ENCODE measurements at regions not wholly inside any gene's neighbourhood (a gene's known extent, or its start where the extent isn't known, plus 50 kb on each side); places are given as distances from the start of the nearest gene placed in this dataset.
A peak's percentile ranks its signal among the peaks of the same experiment; 100 is the strongest.

GRCh38 chr2:66633631-66634030 is 198.7 kb downstream of the MEIS1 start:
- POLR2A ChIA-PET (ENCODE audit: unreplicated experiment) = no interaction called here
- Histone ChIP-seq H2BK5ac (ENCODE audit: low read depth, low read length, poor library complexity, severe bottlenecking) (no peak overlapping the region), H3K9me1 (ENCODE audit: insufficient read depth, low read length) (no peaks in the 10 kb centered on the region), H3K9ac (ENCODE audit: low read depth, low read length) (no peak overlapping the region), H3K18ac (ENCODE audit: low read depth, low read length) (no peak overlapping the region), H3K9me3 (ENCODE audit: control insufficient read depth, insufficient read depth, low read length) (no peaks in the 10 kb centered on the region), H4K20me1 (ENCODE audit: insufficient read depth, low read length) (no peaks in the 10 kb centered on the region), H3K36me3 (ENCODE audit: control insufficient read depth, insufficient read depth, low read length) (no peaks in the 10 kb centered on the region), H4K91ac (ENCODE audit: insufficient read depth, low read depth, low read length) (no peak overlapping the region), H3K56ac (ENCODE audit: extremely low read depth, insufficient read depth, low read length) (no peak overlapping the region), H3K4ac (ENCODE audit: low read depth, low read length) (no peak overlapping the region), H3K23ac (ENCODE audit: low read depth, low read length) (no peak overlapping the region), H3K14ac (replicated peaks; ENCODE audit: low read depth, low read length) (no peak overlapping the region), H2BK20ac (ENCODE audit: low read depth, low read length) (no peak overlapping the region), H2AFZ (replicated peaks; ENCODE audit: low read length, poor library complexity) (peak overlapping the region; percentile 24), H2AK9ac (replicated peaks; ENCODE audit: low read depth, low read length, poor library complexity) (no peak overlapping the region), H4K5ac (ENCODE audit: low read depth, low read length) (no peak overlapping the region), H3K4me1 (ENCODE audit: control insufficient read depth, insufficient read depth, low read length) (0 out of 2 replicates have a peak, but pooled peaks cover 2% of the 10 kb centered on the region), H2BK15ac (ENCODE audit: low read depth, low read length) (no peak overlapping the region), H3K4me3 (ENCODE audit: insufficient read depth, low read depth, low read length) (no peak overlapping the region), H3K27me3 (ENCODE audit: control insufficient read depth, insufficient read depth, low read length) (no peaks in the 10 kb centered on the region), H3K27ac (ENCODE audit: insufficient read depth, low read length) (no peak overlapping the region), H2AK5ac (ENCODE audit: low read depth, low read length) (no peak overlapping the region), H2BK120ac (ENCODE audit: low read depth, low read length) (no peak overlapping the region), H3K79me1 (ENCODE audit: low read depth in 1 of 2, low read length in 2 of 2) (no peaks in the 10 kb centered on the region), H3K4me2 (ENCODE audit: low read depth, low read length) (no peak overlapping the region), H4K8ac (ENCODE audit: low read depth in 2 of 2, low read length in 2 of 2) (no peak overlapping the region)
- intact Hi-C loops (cut with micrococcal nuclease) = no loop called here
- BruUV-seq (replicated peaks) = no TSS peak
- no peak for DNase-seq
- TF ChIP-seq, protein P1, sequence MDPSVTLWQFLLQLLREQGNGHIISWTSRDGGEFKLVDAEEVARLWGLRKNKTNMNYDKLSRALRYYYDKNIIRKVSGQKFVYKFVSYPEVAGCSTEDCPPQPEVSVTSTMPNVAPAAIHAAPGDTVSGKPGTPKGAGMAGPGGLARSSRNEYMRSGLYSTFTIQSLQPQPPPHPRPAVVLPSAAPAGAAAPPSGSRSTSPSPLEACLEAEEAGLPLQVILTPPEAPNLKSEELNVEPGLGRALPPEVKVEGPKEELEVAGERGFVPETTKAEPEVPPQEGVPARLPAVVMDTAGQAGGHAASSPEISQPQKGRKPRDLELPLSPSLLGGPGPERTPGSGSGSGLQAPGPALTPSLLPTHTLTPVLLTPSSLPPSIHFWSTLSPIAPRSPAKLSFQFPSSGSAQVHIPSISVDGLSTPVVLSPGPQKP (IDR thresholded peaks at IDR 0.05; ENCODE audit: borderline replicate concordance, low read depth, low read length) = no peak
- TF ChIP-seq NFE2L2 (IDR thresholded peaks at IDR 0.05; ENCODE audit: low read depth, low read length) (no peak), RCOR1 (IDR thresholded peaks at IDR 0.05; ENCODE audit: insufficient replicate concordance, low read length) (no peak), RFX5 (IDR thresholded peaks at IDR 0.05; ENCODE audit: low read depth, low read length) (no peak), USF2 (IDR thresholded peaks at IDR 0.05; ENCODE audit: low read depth, low read length) (no peak), SMC3 (IDR thresholded peaks at IDR 0.05; ENCODE audit: low read depth, low read length) (no peak), CEBPB (IDR thresholded peaks at IDR 0.05; ENCODE audit: low read depth, low read length) (no peak), MXI1 (IDR thresholded peaks at IDR 0.05; ENCODE audit: borderline replicate concordance, low read depth, low read length) (no peak), BHLHE40 (IDR thresholded peaks at IDR 0.05; ENCODE audit: low read depth, low read length) (no peak), RAD21 (IDR thresholded peaks at IDR 0.05; ENCODE audit: low read length) (no peak), MAFK (IDR thresholded peaks at IDR 0.05; ENCODE audit: low read depth, low read length) (no peak), MAZ (IDR thresholded peaks at IDR 0.05; ENCODE audit: borderline replicate concordance, low read depth, low read length) (no peak), POLR2A (IDR thresholded peaks at IDR 0.05; ENCODE audit: low read depth, low read length) (no peak), CHD1 (IDR thresholded peaks at IDR 0.05; ENCODE audit: low read depth, low read length) (no peak), FOS (IDR thresholded peaks at IDR 0.05; ENCODE audit: low read depth, low read length) (no peak)
- TF ChIP-seq, protein P2, sequence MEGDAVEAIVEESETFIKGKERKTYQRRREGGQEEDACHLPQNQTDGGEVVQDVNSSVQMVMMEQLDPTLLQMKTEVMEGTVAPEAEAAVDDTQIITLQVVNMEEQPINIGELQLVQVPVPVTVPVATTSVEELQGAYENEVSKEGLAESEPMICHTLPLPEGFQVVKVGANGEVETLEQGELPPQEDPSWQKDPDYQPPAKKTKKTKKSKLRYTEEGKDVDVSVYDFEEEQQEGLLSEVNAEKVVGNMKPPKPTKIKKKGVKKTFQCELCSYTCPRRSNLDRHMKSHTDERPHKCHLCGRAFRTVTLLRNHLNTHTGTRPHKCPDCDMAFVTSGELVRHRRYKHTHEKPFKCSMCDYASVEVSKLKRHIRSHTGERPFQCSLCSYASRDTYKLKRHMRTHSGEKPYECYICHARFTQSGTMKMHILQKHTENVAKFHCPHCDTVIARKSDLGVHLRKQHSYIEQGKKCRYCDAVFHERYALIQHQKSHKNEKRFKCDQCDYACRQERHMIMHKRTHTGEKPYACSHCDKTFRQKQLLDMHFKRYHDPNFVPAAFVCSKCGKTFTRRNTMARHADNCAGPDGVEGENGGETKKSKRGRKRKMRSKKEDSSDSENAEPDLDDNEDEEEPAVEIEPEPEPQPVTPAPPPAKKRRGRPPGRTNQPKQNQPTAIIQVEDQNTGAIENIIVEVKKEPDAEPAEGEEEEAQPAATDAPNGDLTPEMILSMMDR (conservative IDR thresholded peaks at IDR 0.05; ENCODE audit: low read depth, low read length) = no peak
- in situ Hi-C loops (cut with MboI; ENCODE audit: low sequenced_read_pairs) = no loop called here
- ATAC-seq (ENCODE audit: low read depth) = no peak
- no CpG with 5 or more reads among the region's 3 CpGs for WGBS, 2 experiments (ENCODE audit: extremely low coverage in 2 of 2, insufficient read length in 1 of 2)
- CTCF ChIA-PET = no interaction called here
- dilution Hi-C loops (cut with HindIII; ENCODE audit: low sequenced_read_pairs, unreplicated experiment) = no loop called here

All from IMR-90 (cell line).